CD4-positive, alpha-beta T cell treated with Interleukin-1 beta for 1 hour (primary cell): ENCODE measurements at regions not wholly inside any gene's neighbourhood (a gene's known extent, or its start where the extent isn't known, plus 50 kb on each side); places are given as distances from the start of the nearest gene placed in this dataset.

Experiments used
- DNase-seq, 2 donors: peaks; one replicate each; pipeline ENCODE4 v3.0.0-alpha.2; 2020 to 2022

DNA sequence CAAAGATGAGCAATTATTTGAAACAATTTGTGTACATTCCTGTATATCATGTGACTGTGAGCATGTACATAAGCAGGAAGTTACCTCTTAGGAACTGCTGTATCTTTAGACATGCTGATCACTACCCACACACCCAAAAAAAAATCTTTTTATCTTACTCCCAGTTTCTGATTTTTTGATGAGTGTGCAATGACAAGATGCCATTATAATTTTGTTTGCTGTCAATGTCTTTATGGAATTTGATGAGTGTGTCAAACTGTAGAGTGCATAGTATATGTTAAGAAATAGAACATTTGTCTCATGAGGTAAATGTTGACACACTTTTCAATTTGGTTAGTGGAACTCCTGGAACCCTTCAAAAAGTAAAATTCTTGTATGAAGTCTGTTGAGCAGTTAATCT is 84.0 kb upstream of the TMEFF2 start:
- DNase-seq: no peak

DNA sequence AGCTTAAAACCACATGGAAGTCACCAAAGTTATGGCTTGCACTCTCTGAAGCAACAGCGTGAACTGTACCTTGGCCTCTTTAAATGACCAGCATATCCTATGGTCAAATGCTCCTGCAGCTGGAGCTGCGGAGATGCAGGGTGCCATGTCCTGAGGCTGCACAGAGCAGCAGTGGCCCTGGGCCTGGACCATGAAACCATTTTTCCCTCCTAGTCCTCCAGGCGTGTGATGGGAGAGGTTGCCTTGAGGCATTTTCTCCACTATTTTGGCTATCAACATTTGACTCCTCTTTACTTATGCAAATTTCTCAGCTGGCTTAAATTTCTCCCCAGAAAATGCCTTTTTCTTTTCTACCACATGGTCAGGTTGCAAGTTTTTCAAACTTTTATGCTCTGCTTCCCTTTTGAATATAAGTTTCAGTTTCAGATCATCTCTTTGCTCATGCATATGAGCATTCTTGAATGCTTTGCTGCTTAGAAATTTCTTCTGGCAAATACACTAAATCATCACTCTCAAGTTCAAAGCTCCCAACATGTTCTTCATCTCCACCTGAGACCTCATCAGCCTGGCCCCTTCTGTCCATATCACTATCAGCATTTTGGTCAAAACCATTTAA is 82.9 kb upstream of the TMEFF2 start:
- DNase-seq: no peak

DNA sequence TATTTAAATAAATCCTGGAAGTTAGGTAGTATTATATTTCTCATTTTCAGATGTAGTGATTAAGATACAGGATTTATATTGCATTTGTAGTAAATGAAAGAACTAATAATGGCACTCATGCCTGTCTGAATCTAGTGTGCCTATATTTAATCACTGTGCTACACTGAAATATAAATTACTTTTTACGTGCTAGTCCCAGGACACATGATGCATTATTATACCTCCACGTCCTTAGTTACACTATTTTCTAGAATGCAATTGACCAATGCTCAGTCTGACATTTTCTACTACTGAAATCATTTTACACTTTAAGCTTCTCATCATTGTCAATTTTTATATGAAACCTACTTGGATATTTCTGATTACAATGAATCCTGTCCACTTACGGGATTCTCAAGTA is 80.9 kb upstream of the TMEFF2 start:
- no peak for DNase-seq

DNA sequence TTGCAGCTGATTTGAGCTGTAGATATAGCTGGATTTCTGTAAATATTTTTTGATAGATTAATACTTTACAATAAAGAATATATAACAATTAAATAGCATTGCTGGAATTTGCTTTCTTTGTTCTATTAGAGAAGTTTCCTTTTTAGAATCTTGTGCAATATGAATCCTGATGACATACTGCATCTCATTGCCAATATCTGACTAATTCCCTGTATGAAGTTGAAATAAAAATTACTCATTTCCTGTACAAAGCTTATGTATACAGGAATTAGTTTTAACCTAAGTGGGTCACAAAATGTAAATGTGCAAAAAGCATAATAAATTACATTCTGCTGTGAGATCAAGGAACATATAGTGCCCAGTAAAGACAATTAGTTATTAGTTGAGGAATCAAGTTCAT is 72.8 kb upstream of the TMEFF2 start:
- no peak for DNase-seq

DNA sequence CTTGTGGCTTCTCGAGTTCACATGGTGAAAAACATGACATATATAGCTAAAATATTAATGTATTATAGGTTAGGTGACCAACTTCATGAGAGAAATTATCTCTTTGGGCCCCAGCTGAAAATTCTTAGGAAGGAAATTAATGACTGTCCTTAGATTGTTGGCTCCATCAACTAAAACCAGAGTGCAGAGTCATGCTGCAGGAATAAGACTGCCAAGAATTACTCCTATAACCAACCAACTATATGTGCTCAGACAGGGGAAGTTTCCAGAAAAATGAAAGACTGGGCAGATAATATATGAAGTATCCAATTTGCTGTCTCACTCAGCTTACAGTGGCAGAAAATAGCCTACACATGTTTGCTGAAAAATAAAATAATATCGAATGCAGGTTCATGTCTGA is 71.0 kb upstream of the TMEFF2 start:
- DNase-seq: no peak

DNA sequence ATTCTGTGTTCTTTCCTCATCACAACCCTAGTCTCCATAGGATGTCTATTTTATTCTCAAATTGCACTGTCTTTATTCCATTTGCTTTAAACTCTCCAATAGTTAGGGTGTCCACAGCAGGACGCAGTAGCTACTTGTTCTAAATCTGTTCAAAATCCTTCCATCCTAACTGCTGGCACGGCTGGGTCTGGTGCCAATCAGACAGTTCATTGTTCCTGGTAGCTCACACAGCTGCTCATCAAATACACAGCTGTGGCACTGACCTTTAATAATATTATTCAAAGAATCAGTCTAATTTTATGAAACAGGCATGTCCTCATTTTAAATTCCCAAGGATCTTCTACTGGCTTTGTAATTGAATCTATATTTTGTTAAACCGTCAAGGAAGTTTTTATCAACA is 59.7 kb upstream of the TMEFF2 start:
- DNase-seq: no peak

- no peak for DNase-seq
These were observed 59.0 kb upstream of the TMEFF2 start for GRCh38 chr2:192253692-192254091.

DNA sequence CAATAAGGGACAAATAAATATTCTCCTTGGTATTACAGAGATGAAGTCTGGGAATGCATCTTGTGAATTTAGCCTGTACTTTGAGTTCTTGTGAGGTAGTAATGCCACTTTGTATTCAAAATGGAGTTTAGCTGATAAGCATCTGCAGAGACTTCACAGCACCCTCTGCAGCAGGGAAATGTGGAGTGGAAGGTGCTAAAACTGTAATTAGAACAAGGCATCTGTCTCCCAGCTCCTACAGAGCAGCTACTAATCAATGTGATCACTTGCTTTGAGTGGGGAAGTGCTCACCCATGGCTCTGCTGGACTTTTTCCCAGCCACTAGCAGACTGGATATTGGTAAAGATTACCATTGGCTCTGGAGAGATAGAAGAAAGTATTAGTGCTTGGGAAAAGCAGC is 56.2 kb upstream of the TMEFF2 start:
- DNase-seq: no peak

- no peak for DNase-seq
These were observed 52.7 kb upstream of the TMEFF2 start for GRCh38 chr2:192247456-192247855.

DNA sequence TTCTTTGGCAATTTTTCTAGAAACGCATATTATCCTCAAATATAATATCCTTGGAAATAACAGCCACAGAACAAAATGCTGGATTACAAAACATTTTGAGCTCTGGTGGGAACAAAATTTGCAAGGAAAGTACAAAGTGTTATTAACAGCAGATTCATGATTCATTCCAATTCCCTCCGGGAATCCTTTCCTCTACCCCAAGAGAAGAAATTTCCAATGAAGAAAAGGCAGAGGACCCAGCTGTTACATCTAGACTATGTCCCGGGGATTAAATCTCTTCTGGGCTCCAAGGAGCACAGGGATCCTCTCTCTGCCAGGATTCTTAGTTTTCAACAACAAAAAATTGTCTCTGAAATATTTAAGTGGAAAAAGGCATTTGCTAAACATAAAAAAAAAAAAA is 51.6 kb upstream of the TMEFF2 start:
- DNase-seq: no peak

DNA sequence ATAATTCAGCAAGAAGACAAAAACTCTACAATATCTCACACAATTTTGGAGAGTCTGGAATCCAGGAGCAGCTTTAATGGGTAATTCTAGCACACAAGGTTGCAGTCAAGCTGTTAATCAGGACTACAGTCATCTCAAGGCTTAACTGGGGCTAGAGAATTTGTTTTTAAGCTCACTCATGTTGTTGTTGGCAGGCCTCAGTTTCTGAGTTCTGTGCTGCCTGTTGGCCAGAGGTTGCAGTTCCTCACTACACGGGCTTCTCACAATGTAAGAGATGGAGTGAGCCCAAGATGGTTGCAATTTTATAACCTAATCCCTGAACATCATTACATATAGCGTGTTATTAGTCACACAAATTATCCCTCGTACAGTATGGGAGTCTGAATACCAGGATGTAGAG is 50.6 kb upstream of the TMEFF2 start:
- DNase-seq: no peak
